Ascending aorta (tissue), 2 donors: ENCODE measurements at regions not wholly inside any gene's neighbourhood (a gene's known extent, or its start where the extent isn't known, plus 50 kb on each side); places are given as distances from the start of the nearest gene placed in this dataset.

Experiments
- DNase-seq, 2 donors: peaks; one replicate each; pipeline ENCODE4 v3.0.0-alpha.2; 2019; ENCODE audit warnings: low spot score in 2 of 2
- H3K27ac ChIP-seq, 2 donors: fragments of 200-600 bp; sonication (generic); one replicate each; pipeline ENCODE4 v1.5.1; 2016 to 2017; ENCODE audit warnings: mild to moderate bottlenecking in 1 of 2
- H3K27me3 ChIP-seq: fragments of 200-600 bp; sonication (generic); one replicate; pipeline ENCODE4 v1.5.1; 2017
- H3K36me3 ChIP-seq, 2 donors: fragments of 200-600 bp; sonication (generic); one replicate each; pipeline ENCODE4 v1.5.1; 2016
- H3K4me1 ChIP-seq, 2 donors: fragments of 200-600 bp; sonication (generic); one replicate each; pipeline ENCODE4 v1.5.1; 2016 to 2017; ENCODE audit warnings: mild to moderate bottlenecking in 1 of 2
- H3K4me3 ChIP-seq, 2 donors: fragments of 200-600 bp; sonication (generic); one replicate each; pipeline ENCODE4 v1.5.1; 2016 to 2017; ENCODE audit warnings: mild to moderate bottlenecking in 1 of 2
- H3K9me3 ChIP-seq, 2 donors: fragments of 200-600 bp; sonication (generic); one replicate each; pipeline ENCODE4 v1.5.1; 2016
- CTCF ChIP-seq, 3 experiments: fragments of 200-600 bp in 2 of 3; fragments of 450-650 bp in 1 of 3; sonication (generic) in 2 of 3; IDR thresholded peaks; one replicate each; pipeline ENCODE4 v1.5.1; 2016 to 2019; ENCODE audit warnings: antibody characterized with exemption in 3 of 3, mild to moderate bottlenecking in 1 of 3, moderate library complexity in 1 of 3
- intact Hi-C: fragments of 100-400 bp; cut with DNase I; formaldehyde crosslinking; loops from one replicate; pipeline ENCODE4 v1.15.1; 2023

- H3K27ac ChIP-seq: no peak overlapping the region
- intact Hi-C loops: no loop called here
- no peak for DNase-seq
- no peak overlapping the region for H3K4me3 ChIP-seq
- TF ChIP-seq CTCF (IDR thresholded peaks at IDR 0.05): no peak
- H3K27me3 ChIP-seq: no peaks in the 10 kb centered on the region
- H3K4me1 ChIP-seq: no peaks in the 10 kb centered on the region
- H3K9me3 ChIP-seq: no peaks in the 10 kb centered on the region
- H3K36me3 ChIP-seq: peaks cover 0 to 3% of the 10 kb centered on the region in 2 donors
Measured at GRCh38 chr5:59992206-59992605, 98.7 kb upstream of the PDE4D start.

- intact Hi-C loops: no loop called here
- no peak overlapping the region for H3K4me3 ChIP-seq
- no peak overlapping the region for H3K27ac ChIP-seq
- H3K27me3 ChIP-seq: no peaks in the 10 kb centered on the region
- TF ChIP-seq CTCF (IDR thresholded peaks at IDR 0.05): no peak
- peaks cover 0 to 3% of the 10 kb centered on the region in 2 donors for H3K36me3 ChIP-seq
- H3K9me3 ChIP-seq: no peaks in the 10 kb centered on the region
- no peaks in the 10 kb centered on the region for H3K4me1 ChIP-seq
- no peak for DNase-seq
Measured at GRCh38 chr5:59988396-59988795, 94.9 kb upstream of the PDE4D start.

GRCh38 chr5:59976342-59976741 is 82.8 kb upstream of the PDE4D start:
- Histone ChIP-seq H3K27me3 (no peaks in the 10 kb centered on the region), H3K36me3 (no peaks in the 10 kb centered on the region), H3K4me3 (no peak overlapping the region), H3K4me1 (no peaks in the 10 kb centered on the region), H3K9me3 (peaks cover 0 to 9% of the 10 kb centered on the region in 2 donors), H3K27ac (no peak overlapping the region)
- no peak for TF ChIP-seq CTCF (IDR thresholded peaks at IDR 0.05)
- intact Hi-C loops: no loop called here
- no peak for DNase-seq

- H3K4me1 ChIP-seq: no peaks in the 10 kb centered on the region
- H3K27ac ChIP-seq: no peak overlapping the region
- no peak for DNase-seq
- TF ChIP-seq CTCF (IDR thresholded peaks at IDR 0.05): no peak
- intact Hi-C loops: no loop called here
- H3K27me3 ChIP-seq: no peaks in the 10 kb centered on the region
- no peak overlapping the region for H3K4me3 ChIP-seq
- no peaks in the 10 kb centered on the region for H3K9me3 ChIP-seq
- H3K36me3 ChIP-seq: no peaks in the 10 kb centered on the region
Measured at GRCh38 chr5:59972043-59972442, 78.5 kb upstream of the PDE4D start.

GRCh38 chr5:59959330-59959729 is 65.8 kb upstream of the PDE4D start:
- Histone ChIP-seq H3K4me1 (peaks cover 0 to 10% of the 10 kb centered on the region in 2 donors), H3K27me3 (no peaks in the 10 kb centered on the region), H3K27ac (no peak overlapping the region), H3K9me3 (no peaks in the 10 kb centered on the region), H3K4me3 (no peak overlapping the region), H3K36me3 (no peaks in the 10 kb centered on the region)
- no peak for TF ChIP-seq CTCF (IDR thresholded peaks at IDR 0.05)
- intact Hi-C loops: no loop called here
- DNase-seq: no peak

GRCh38 chr5:59956130-59956783 is 62.7 kb upstream of the PDE4D start:
- Histone ChIP-seq H3K4me1 (peaks cover 0 to 10% of the 10 kb centered on the region in 2 donors), H3K27ac (no peak overlapping the region), H3K36me3 (no peaks in the 10 kb centered on the region), H3K9me3 (no peaks in the 10 kb centered on the region), H3K4me3 (no peak overlapping the region), H3K27me3 (no peaks in the 10 kb centered on the region)
- no peak for TF ChIP-seq CTCF (IDR thresholded peaks at IDR 0.05)
- DNase-seq: no peak
- intact Hi-C loops: no loop called here
